H9 (cell line): ENCODE measurements at regions not wholly inside any gene's neighbourhood (a gene's known extent, or its start where the extent isn't known, plus 50 kb on each side); places are given as distances from the start of the nearest gene placed in this dataset.

ENCODE experiments used
- DNase-seq: peaks from one replicate; pipeline ENCODE4 v3.0.0-alpha.2; 2017
- H2AFZ ChIP-seq: one replicate; pipeline ENCODE4 v1.6.1; 2013; ENCODE audit warnings: mild to moderate bottlenecking, low read length, control low read depth, moderate library complexity
- H2AK5ac ChIP-seq: 2 replicates; pipeline ENCODE4 v1.6.1; 2013; ENCODE audit warnings: low read length, control low read depth, mixed read lengths; ENCODE audit not compliant: insufficient read length
- H2BK120ac ChIP-seq: one replicate; pipeline ENCODE4 v1.6.1; 2013; ENCODE audit warnings: low read depth, mild to moderate bottlenecking, low read length, control low read depth, inconsistent platforms; ENCODE audit not compliant: poor library complexity, severe bottlenecking
- H2BK12ac ChIP-seq: 2 replicates; pipeline ENCODE4 v1.6.1; 2013; ENCODE audit warnings: low read length, control low read depth, mixed read lengths, low read depth; ENCODE audit not compliant: insufficient read length
- H2BK15ac ChIP-seq: 2 replicates; pipeline ENCODE4 v1.6.1; 2013; ENCODE audit warnings: low read depth, low read length, control low read depth
- H2BK20ac ChIP-seq: one replicate; pipeline ENCODE4 v1.6.1; 2013; ENCODE audit warnings: low read depth, mild to moderate bottlenecking, low read length, control low read depth, inconsistent platforms; ENCODE audit not compliant: poor library complexity, severe bottlenecking
- H2BK5ac ChIP-seq: 2 replicates; pipeline ENCODE4 v1.6.1; 2013; ENCODE audit warnings: low read length, control low read depth, mixed read lengths; ENCODE audit not compliant: insufficient read length
- H3K14ac ChIP-seq: 2 replicates; pipeline ENCODE4 v1.6.1; 2013; ENCODE audit warnings: low read length, control low read depth; ENCODE audit not compliant: insufficient read depth
- H3K18ac ChIP-seq: 2 replicates; pipeline ENCODE4 v1.6.1; 2013; ENCODE audit warnings: low read depth, mild to moderate bottlenecking, mixed read lengths, low read length, control low read depth; ENCODE audit not compliant: insufficient read length
- H3K23ac ChIP-seq: 2 replicates; pipeline ENCODE4 v1.6.1; 2013; ENCODE audit warnings: low read length, control low read depth, mixed read lengths, low read depth; ENCODE audit not compliant: insufficient read length
- H3K23me2 ChIP-seq: 2 replicates; pipeline ENCODE4 v1.6.1; 2013; ENCODE audit warnings: low read depth, mild to moderate bottlenecking, mixed read lengths, low read length, control low read depth; ENCODE audit not compliant: insufficient read length, poor library complexity, severe bottlenecking
- H3K27ac ChIP-seq: 2 replicates; pipeline ENCODE4 v1.5.1; 2013; ENCODE audit warnings: low read length, control low read depth, mixed read lengths, low read depth; ENCODE audit not compliant: insufficient read length
- H3K27me3 ChIP-seq: 2 replicates; pipeline ENCODE4 v1.6.1; 2013; ENCODE audit warnings: low read length, control low read depth, inconsistent platforms; ENCODE audit not compliant: insufficient read depth
- H3K4ac ChIP-seq: 2 replicates; pipeline ENCODE4 v1.6.1; 2013; ENCODE audit warnings: low read depth, mild to moderate bottlenecking, control low read depth, inconsistent platforms, low read length, moderate library complexity
- H3K4me1 ChIP-seq: 2 replicates; pipeline ENCODE4 v1.6.1; 2013; ENCODE audit warnings: low read length, control low read depth, inconsistent platforms; ENCODE audit not compliant: insufficient read depth
- H3K4me2 ChIP-seq: 2 replicates; pipeline ENCODE4 v1.6.1; 2013; ENCODE audit warnings: low read length, control low read depth, mixed read lengths; ENCODE audit not compliant: insufficient read length, insufficient read depth
- H3K56ac ChIP-seq: 2 replicates; pipeline ENCODE4 v1.6.1; 2013; ENCODE audit warnings: low read depth, mild to moderate bottlenecking, mixed read lengths, low read length, control low read depth; ENCODE audit not compliant: insufficient read length
- H3K79me1 ChIP-seq: 2 replicates; pipeline ENCODE4 v1.6.1; 2013; ENCODE audit warnings: low read depth, mild to moderate bottlenecking, moderate library complexity, low read length, control low read depth, inconsistent platforms; ENCODE audit not compliant: insufficient read depth, poor library complexity, severe bottlenecking
- H3K79me2 ChIP-seq: 2 replicates; pipeline ENCODE4 v1.6.1; 2013; ENCODE audit warnings: low read length, control low read depth, inconsistent platforms; ENCODE audit not compliant: insufficient read depth
- H3K9ac ChIP-seq: 2 replicates; pipeline ENCODE4 v1.6.1; 2013; ENCODE audit warnings: low read length, control low read depth, mixed read lengths; ENCODE audit not compliant: insufficient read length; ENCODE audit errors: extremely low read depth
- H3K9me3 ChIP-seq: one replicate; pipeline ENCODE4 v1.6.1; 2013; ENCODE audit warnings: low read depth, low read length, inconsistent platforms; ENCODE audit not compliant: control insufficient read depth
- H3T11ph ChIP-seq: one replicate; pipeline ENCODE4 v1.6.1; 2013; ENCODE audit warnings: mild to moderate bottlenecking, low read length, control low read depth, inconsistent platforms
- H4K20me1 ChIP-seq: one replicate; pipeline ENCODE4 v1.6.1; 2013; ENCODE audit not compliant: control insufficient read depth, insufficient read length, insufficient read depth
- H4K5ac ChIP-seq: 2 replicates; pipeline ENCODE4 v1.6.1; 2013; ENCODE audit warnings: low read depth, mild to moderate bottlenecking, mixed read lengths, low read length, control low read depth; ENCODE audit not compliant: insufficient read length
- H4K8ac ChIP-seq: replicated peaks from 2 replicates; pipeline ENCODE4 v1.6.1; 2013; ENCODE audit warnings: low read length, control low read depth, mixed read lengths, low read depth; ENCODE audit not compliant: insufficient read length
- H4K91ac ChIP-seq: 2 replicates; pipeline ENCODE4 v1.6.1; 2013; ENCODE audit warnings: low read depth, mild to moderate bottlenecking, moderate library complexity, mixed read lengths, low read length, control low read depth; ENCODE audit not compliant: insufficient read length
- H3K27ac Mint-ChIP-seq, 3 experiments: 2 replicates in 2 of 3; 3 replicates in 1 of 3; pipeline ENCODE4 v1.8.0; 2020 to 2021; ENCODE audit warnings: mixed read lengths in 3 of 3, mild to moderate bottlenecking in 1 of 3, moderate library complexity in 1 of 3
- H3K27me3 Mint-ChIP-seq: 2 replicates; pipeline ENCODE4 v1.8.0; 2021; ENCODE audit warnings: low read depth, mild to moderate bottlenecking, moderate library complexity, mixed read lengths
- H3K36me3 Mint-ChIP-seq, 3 experiments: 2 replicates in 2 of 3; 3 replicates in 1 of 3; pipeline ENCODE4 v1.8.0; 2020 to 2021; ENCODE audit warnings: low read depth in 3 of 3, mixed read lengths in 3 of 3; ENCODE audit not compliant: insufficient read depth in 1 of 3
- H3K4me1 Mint-ChIP-seq, 2 experiments: 2 replicates each; pipeline ENCODE4 v1.8.0; 2020; ENCODE audit warnings: mixed read lengths in 2 of 2
- H3K4me3 Mint-ChIP-seq, 2 experiments: 2 replicates in 1 of 2; 3 replicates in 1 of 2; pipeline ENCODE4 v1.8.0; 2020 to 2021; ENCODE audit warnings: mild to moderate bottlenecking in 2 of 2, mixed read lengths in 2 of 2, moderate library complexity in 1 of 2
- H3K9me3 Mint-ChIP-seq, 2 experiments: 2 replicates in 1 of 2; 3 replicates in 1 of 2; pipeline ENCODE4 v1.8.0; 2020; ENCODE audit warnings: mild to moderate bottlenecking in 2 of 2, mixed read lengths in 2 of 2, moderate library complexity in 1 of 2
- WGBS: extraction: QIAGEN DNeasy Blood & Tissue Kit; methylation state at CpG from one replicate; pipeline ENCODE4 v1.1.7; 2013; ENCODE audit warnings: missing lambda C conversion rate, low lambda C conversion rate, mixed read lengths; ENCODE audit not compliant: insufficient read length; ENCODE audit errors: extremely low coverage; 5-methylcytosine and 5-hydroxymethylcytosine counted together
- TF ChIP-seq, protein P1 (sequence below): fragments of 200-600 bp; sonication (generic); conservative IDR thresholded peaks from 3 replicates; pipeline ENCODE4 v1.8.0; 2021; ENCODE audit warnings: antibody characterized with exemption, mild to moderate bottlenecking

DNA sequence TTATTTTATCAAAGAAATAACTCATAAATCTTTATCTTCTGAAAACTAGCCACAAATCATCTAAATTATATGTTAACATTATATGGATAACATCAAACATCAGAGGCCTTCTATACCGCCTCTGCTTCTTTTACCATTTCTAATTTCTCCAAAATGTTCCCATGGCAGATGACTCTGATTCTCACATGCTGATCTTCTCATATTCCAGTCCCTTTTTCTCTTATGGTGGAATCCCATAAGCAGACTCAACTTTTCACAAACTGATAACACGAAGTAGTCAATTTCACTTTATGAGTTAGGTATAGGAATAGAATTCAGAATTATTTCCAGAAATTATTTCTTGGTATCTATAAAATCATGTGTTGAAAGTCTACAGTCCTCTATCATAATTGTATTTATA is 212.3 kb downstream of the ENC1 start:
- no peak for DNase-seq
- Histone ChIP-seq H3K79me1 (no peaks in the 10 kb centered on the region), H3K27ac (no peak overlapping the region), H3K4me1 (peaks cover 1% of the 10 kb centered on the region; the same call in 1 of the 2 replicates), H3T11ph (no peak overlapping the region), H3K56ac (no peak overlapping the region), H3K9me3 (no peaks in the 10 kb centered on the region), H4K20me1 (no peaks in the 10 kb centered on the region), H4K5ac (no peak overlapping the region), H2BK5ac (no peak overlapping the region), H4K8ac (no peak overlapping the region), H2BK15ac (no peak overlapping the region), H3K79me2 (no peaks in the 10 kb centered on the region), H3K18ac (no peak overlapping the region), H2AK5ac (no peak overlapping the region), H3K14ac (no peak overlapping the region), H3K23ac (no peak overlapping the region), H2BK12ac (no peak overlapping the region), H2BK120ac (no peak overlapping the region), H4K91ac (no peak overlapping the region), H2AFZ (no peak overlapping the region), H2BK20ac (no peak overlapping the region), H3K4ac (no peak overlapping the region), H3K9ac (no peak overlapping the region), H3K27me3 (no peaks in the 10 kb centered on the region), H3K23me2 (no peaks in the 10 kb centered on the region), H3K4me2 (no peak overlapping the region)
- no peak overlapping the region for H3K4me3 Mint-ChIP-seq
- TF ChIP-seq, protein P1, sequence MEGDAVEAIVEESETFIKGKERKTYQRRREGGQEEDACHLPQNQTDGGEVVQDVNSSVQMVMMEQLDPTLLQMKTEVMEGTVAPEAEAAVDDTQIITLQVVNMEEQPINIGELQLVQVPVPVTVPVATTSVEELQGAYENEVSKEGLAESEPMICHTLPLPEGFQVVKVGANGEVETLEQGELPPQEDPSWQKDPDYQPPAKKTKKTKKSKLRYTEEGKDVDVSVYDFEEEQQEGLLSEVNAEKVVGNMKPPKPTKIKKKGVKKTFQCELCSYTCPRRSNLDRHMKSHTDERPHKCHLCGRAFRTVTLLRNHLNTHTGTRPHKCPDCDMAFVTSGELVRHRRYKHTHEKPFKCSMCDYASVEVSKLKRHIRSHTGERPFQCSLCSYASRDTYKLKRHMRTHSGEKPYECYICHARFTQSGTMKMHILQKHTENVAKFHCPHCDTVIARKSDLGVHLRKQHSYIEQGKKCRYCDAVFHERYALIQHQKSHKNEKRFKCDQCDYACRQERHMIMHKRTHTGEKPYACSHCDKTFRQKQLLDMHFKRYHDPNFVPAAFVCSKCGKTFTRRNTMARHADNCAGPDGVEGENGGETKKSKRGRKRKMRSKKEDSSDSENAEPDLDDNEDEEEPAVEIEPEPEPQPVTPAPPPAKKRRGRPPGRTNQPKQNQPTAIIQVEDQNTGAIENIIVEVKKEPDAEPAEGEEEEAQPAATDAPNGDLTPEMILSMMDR, result no peak
- peaks cover 11 to 17% of the 10 kb centered on the region in 2 experiments for H3K9me3 Mint-ChIP-seq
- no peak overlapping the region for H3K27ac Mint-ChIP-seq
- H3K4me1 Mint-ChIP-seq, result peaks cover 11 to 14% of the 10 kb centered on the region in 2 experiments
- H3K27me3 Mint-ChIP-seq, result peaks cover 44% of the 10 kb centered on the region
- WGBS, result no CpG with 5 or more reads among the region's 2 CpGs
- peaks cover 7 to 15% (median 11%) of the 10 kb centered on the region in 3 experiments for H3K36me3 Mint-ChIP-seq
